Stimulated activated CD4-positive, alpha-beta T cell treated with anti-CD3 and anti-CD28 coated beads, Interleukin-15, amount 100 ng/mL, for 24 hours (primary cell): ENCODE measurements at regions not wholly inside any gene's neighbourhood (a gene's known extent, or its start where the extent isn't known, plus 50 kb on each side); places are given as distances from the start of the nearest gene placed in this dataset.

Source experiments
- DNase-seq: peaks from one replicate; pipeline ENCODE4 v3.0.0-alpha.2; 2020

- no peak for DNase-seq
Observed at GRCh38 chr1:173128742-173129141, 78.0 kb upstream of the TNFSF18 start.

- DNase-seq: no peak
Observed at GRCh38 chr1:173127369-173128307, 76.9 kb upstream of the TNFSF18 start.

GRCh38 chr1:173126421-173126820 is 75.7 kb upstream of the TNFSF18 start:
- DNase-seq: no peak

- no peak for DNase-seq
Observed at GRCh38 chr1:173122958-173123852, 72.5 kb upstream of the TNFSF18 start.

GRCh38 chr1:173122344-173122935 is 71.7 kb upstream of the TNFSF18 start:
- no peak for DNase-seq

GRCh38 chr1:173118404-173118803 is 67.7 kb upstream of the TNFSF18 start:
- DNase-seq: no peak

GRCh38 chr1:173117761-173118160 is 67.0 kb upstream of the TNFSF18 start:
- no peak for DNase-seq

- no peak for DNase-seq
Observed at GRCh38 chr1:173117108-173117633, 66.4 kb upstream of the TNFSF18 start.

- DNase-seq: no peak
Observed at GRCh38 chr1:173114346-173114745, 63.6 kb upstream of the TNFSF18 start.

GRCh38 chr1:173113015-173113741 is 62.4 kb upstream of the TNFSF18 start:
- peak; percentile 24 for DNase-seq

- DNase-seq: no peak
Observed at GRCh38 chr1:173112129-173112528, 61.4 kb upstream of the TNFSF18 start.

GRCh38 chr1:173107696-173108095 is 57.0 kb upstream of the TNFSF18 start:
- no peak for DNase-seq

- no peak for DNase-seq
Observed at GRCh38 chr1:173103006-173103405, 52.3 kb upstream of the TNFSF18 start.

- no peak for DNase-seq
Observed at GRCh38 chr1:173101589-173101988, 50.8 kb upstream of the TNFSF18 start.

GRCh38 chr1:173100476-173101107 is 49.9 kb upstream of the TNFSF18 start:
- no peak for DNase-seq
